ENCODE measurements at regions not wholly inside any gene's neighbourhood (a gene's known extent, or its start where the extent isn't known, plus 50 kb on each side); places are given as distances from the start of the nearest gene placed in this dataset.
"Not testable (repeated sequence)": the region's sequence is repeated elsewhere in the genome, so short reads cannot be mapped to it uniquely, and the experiment has no call there.

GRCh38 chr2:16218161-16218560 lies 277.8 kb downstream of the MYCN start:
- Histone ChIP-seq H3K4me1 (no peaks in the 10 kb centered on the region), H3K9me3 (no peaks in the 10 kb centered on the region), H3K27me3 (no peaks in the 10 kb centered on the region), H3K36me3 (no peaks in the 10 kb centered on the region), H3K27ac (no peak overlapping the region), H3K4me3 (no peak overlapping the region)
- no peak for TF ChIP-seq CTCF (IDR thresholded peaks at IDR 0.05)
- DNase-seq (ENCODE audit: low spot score), result no peak

GRCh38 chr2:16217741-16218140 lies 277.4 kb downstream of the MYCN start:
- not testable (repeated sequence) for DNase-seq (ENCODE audit: low spot score); H3K4me3 ChIP-seq; H3K9me3 ChIP-seq; H3K27ac ChIP-seq; H3K36me3 ChIP-seq; H3K27me3 ChIP-seq; H3K4me1 ChIP-seq

GRCh38 chr2:16217291-16217690 lies 276.9 kb downstream of the MYCN start:
- Histone ChIP-seq H3K36me3 (no peaks in the 10 kb centered on the region), H3K4me3 (no peak overlapping the region), H3K27ac (no peak overlapping the region), H3K4me1 (no peaks in the 10 kb centered on the region), H3K9me3 (no peaks in the 10 kb centered on the region), H3K27me3 (no peaks in the 10 kb centered on the region)
- TF ChIP-seq CTCF (IDR thresholded peaks at IDR 0.05), result no peak
- no peak for DNase-seq (ENCODE audit: low spot score)

DNA sequence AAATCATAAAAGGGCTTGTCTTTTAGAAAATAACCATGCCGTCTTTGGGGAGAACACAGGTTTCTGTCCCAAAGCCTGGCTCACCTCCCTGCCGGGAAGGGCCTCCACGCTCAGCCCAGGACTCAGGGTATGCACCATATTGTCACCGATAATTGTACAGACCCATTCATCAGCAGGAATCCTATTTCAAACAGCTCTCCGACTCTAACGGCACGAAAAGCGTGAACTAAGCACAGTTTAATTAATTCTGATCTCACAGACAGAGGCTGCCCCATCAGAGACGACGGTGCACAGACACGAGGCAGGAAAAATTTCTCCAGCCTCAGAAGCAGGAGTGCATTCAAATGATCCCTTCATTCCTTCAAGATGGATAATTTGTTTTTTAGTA lies 276.2 kb downstream of the MYCN start:
- TF ChIP-seq CTCF (IDR thresholded peaks at IDR 0.05), result no peak

GRCh38 chr2:16215902-16216557 lies 275.7 kb downstream of the MYCN start:
- Histone ChIP-seq H3K36me3 (no peaks in the 10 kb centered on the region), H3K27me3 (no peaks in the 10 kb centered on the region), H3K4me1 (no peaks in the 10 kb centered on the region), H3K27ac (no peak overlapping the region), H3K4me3 (no peak overlapping the region), H3K9me3 (no peaks in the 10 kb centered on the region)
- TF ChIP-seq CTCF (IDR thresholded peaks at IDR 0.05), result no peak
- DNase-seq (ENCODE audit: low spot score), result no peak

More for the DNA sequence above, 276.2 kb downstream of the MYCN start:
- Histone ChIP-seq H3K9me3 (no peaks in the 10 kb centered on the region), H3K27me3 (no peaks in the 10 kb centered on the region), H3K4me1 (no peaks in the 10 kb centered on the region), H3K36me3 (no peaks in the 10 kb centered on the region), H3K27ac (no peak overlapping the region), H3K4me3 (no peak overlapping the region)
- no peak for DNase-seq (ENCODE audit: low spot score)

DNA sequence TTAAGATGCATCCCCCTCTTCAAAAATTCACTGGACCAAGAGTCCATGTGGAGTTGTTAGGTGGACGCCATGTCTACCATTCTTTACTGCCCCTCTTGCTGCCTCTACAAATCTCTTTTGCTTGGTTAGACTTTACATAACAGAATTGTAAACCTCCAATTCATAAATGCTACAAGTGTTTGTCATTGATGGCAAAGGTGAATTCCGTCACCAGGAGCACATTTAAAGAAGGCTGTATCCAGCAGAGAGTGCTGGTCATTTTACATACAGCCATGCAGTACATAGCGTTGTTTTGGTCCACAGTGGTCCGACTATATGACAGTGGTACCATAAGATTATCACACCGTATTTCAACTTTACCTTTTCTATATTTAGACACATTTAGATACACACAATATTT lies 274.5 kb downstream of the MYCN start:
- Histone ChIP-seq H3K27ac (no peak overlapping the region), H3K9me3 (no peaks in the 10 kb centered on the region), H3K4me3 (no peak overlapping the region), H3K27me3 (no peaks in the 10 kb centered on the region), H3K4me1 (no peaks in the 10 kb centered on the region), H3K36me3 (no peaks in the 10 kb centered on the region)
- no peak for TF ChIP-seq CTCF (IDR thresholded peaks at IDR 0.05)
- DNase-seq (ENCODE audit: low spot score), result no peak
